GM19438 (cell line): ENCODE measurements at regions not wholly inside any gene's neighbourhood (a gene's known extent, or its start where the extent isn't known, plus 50 kb on each side); places are given as distances from the start of the nearest gene placed in this dataset.

Source experiments
- ATAC-seq: cut with Tn5 transposase; IDR thresholded peaks from one replicate; pipeline ENCODE4 v1.9.1; 2021; ENCODE audit warnings: low read depth; ENCODE audit not compliant: unreplicated experiment

- no peak for ATAC-seq
Measured at GRCh38 chr2:213202011-213202410, 50.6 kb upstream of the IKZF2 start.

- ATAC-seq, result no peak
Measured at GRCh38 chr2:213205944-213206343, 54.5 kb upstream of the IKZF2 start.

GRCh38 chr2:213213186-213213585 is 61.8 kb upstream of the IKZF2 start:
- ATAC-seq, result no peak

- no peak for ATAC-seq
Measured at GRCh38 chr2:213214209-213214608, 62.8 kb upstream of the IKZF2 start.

- no peak for ATAC-seq
Measured at GRCh38 chr2:213216461-213216860, 65.0 kb upstream of the IKZF2 start.

GRCh38 chr2:213219816-213220215 is 64.4 kb upstream of the SPAG16 start:
- ATAC-seq, result no peak

- no peak for ATAC-seq
Measured at GRCh38 chr2:213220967-213221603, 63.2 kb upstream of the SPAG16 start.

- ATAC-seq, result no peak
Measured at GRCh38 chr2:213221957-213222356, 62.3 kb upstream of the SPAG16 start.

GRCh38 chr2:213224366-213224765 is 59.9 kb upstream of the SPAG16 start:
- ATAC-seq, result no peak

GRCh38 chr2:213225866-213226265 is 58.4 kb upstream of the SPAG16 start:
- no peak for ATAC-seq

GRCh38 chr2:213227458-213227857 is 56.8 kb upstream of the SPAG16 start:
- ATAC-seq, result peak; percentile 95

GRCh38 chr2:213228638-213229037 is 55.6 kb upstream of the SPAG16 start:
- no peak for ATAC-seq

GRCh38 chr2:213229814-213230213 is 54.5 kb upstream of the SPAG16 start:
- ATAC-seq, result no peak

GRCh38 chr2:213231966-213232365 is 52.3 kb upstream of the SPAG16 start:
- no peak for ATAC-seq

GRCh38 chr2:213232649-213233437 is 51.4 kb upstream of the SPAG16 start:
- ATAC-seq, result peak; percentile 87

- peak; percentile 0 for ATAC-seq
Measured at GRCh38 chr2:213233438-213234330, 50.6 kb upstream of the SPAG16 start.
